Upper lobe of left lung (tissue), 6 donors: ENCODE measurements at regions not wholly inside any gene's neighbourhood (a gene's known extent, or its start where the extent isn't known, plus 50 kb on each side); places are given as distances from the start of the nearest gene placed in this dataset.

Source experiments
- ATAC-seq, 2 donors: fragments of 200-7000 bp; cut with Tn5 transposase; one replicate each; pipeline ENCODE4 v1.9.1; 2022; ENCODE audit warnings: mild to moderate bottlenecking in 2 of 2, moderate library complexity in 2 of 2; ENCODE audit not compliant: low FRiP score in 2 of 2
- DNase-seq, 2 donors: peaks; one replicate each; pipeline ENCODE4 v3.0.0-alpha.2; 2019 to 2020
- H3K27ac ChIP-seq, 4 donors: fragments of 200-600 bp; sonication (generic); one replicate each; pipeline ENCODE4 v1.5.1; 2016 to 2019
- H3K27me3 ChIP-seq, 4 donors: fragments of 200-600 bp; sonication (generic); one replicate each; pipeline ENCODE4 v1.5.1; 2017 to 2019
- H3K36me3 ChIP-seq, 4 donors: fragments of 200-600 bp; sonication (generic); one replicate each; pipeline ENCODE4 v1.5.1; 2016 to 2019
- H3K4me1 ChIP-seq, 4 donors: fragments of 200-600 bp; sonication (generic); one replicate each; pipeline ENCODE4 v1.5.1; 2018 to 2019
- H3K4me3 ChIP-seq, 4 donors: fragments of 200-600 bp; sonication (generic); one replicate each; pipeline ENCODE4 v1.5.1; 2017 to 2019; ENCODE audit warnings: mild to moderate bottlenecking in 2 of 4, moderate library complexity in 1 of 4
- H3K9me3 ChIP-seq, 4 donors: fragments of 200-600 bp; sonication (generic); one replicate each; pipeline ENCODE4 v1.5.1; 2018 to 2019
- EP300 ChIP-seq, 4 donors: sonication (generic); formaldehyde crosslinking; IDR thresholded peaks; one replicate each; pipeline ENCODE4 v1.5.1; 2017; ENCODE audit warnings: antibody characterized with exemption in 4 of 4, control low read depth in 2 of 4
- POLR2A ChIP-seq, 4 donors: fragments of 450-650 bp; IDR thresholded peaks; one replicate each; pipeline ENCODE4 v1.5.1; 2016 to 2017; ENCODE audit warnings: antibody characterized with exemption in 4 of 4, mild to moderate bottlenecking in 2 of 4
- POLR2AphosphoS5 ChIP-seq, 2 donors: sonication (generic); formaldehyde crosslinking; IDR thresholded peaks; one replicate each; pipeline ENCODE4 v1.5.1; 2017; ENCODE audit warnings: antibody characterized with exemption in 2 of 2
- WGBS, 2 donors: methylation state at CpG; one replicate each; pipeline ENCODE4 v1.1.5; 2017 to 2018; 5-methylcytosine and 5-hydroxymethylcytosine counted together
- TF ChIP-seq, protein P1 (sequence below), 6 experiments: fragments of 450-650 bp in 4 of 6; fragments of 200-600 bp in 2 of 6; sonication (generic) in 2 of 6; IDR thresholded peaks; one replicate each; pipeline ENCODE4 v1.5.1; 2016 to 2019; ENCODE audit warnings: antibody characterized with exemption in 6 of 6
- donor health status: DM: no; HTN: no; CAD: no; lungs with moderate emphysema.
- donor health status: DM: no; HTN: yes; CAD: no; lungs with severe emphysema.

GRCh38 chr1:112083487-112083886 is 94.0 kb upstream of the KCND3 start:
- no peaks in the 10 kb centered on the region for H3K36me3 ChIP-seq
- no peaks in the 10 kb centered on the region for H3K27me3 ChIP-seq
- DNase-seq (no peak), ATAC-seq (no peak)
- H3K4me1 ChIP-seq: no peaks in the 10 kb centered on the region
- no peak overlapping the region for H3K4me3 ChIP-seq
- no peaks in the 10 kb centered on the region for H3K9me3 ChIP-seq
- no peak overlapping the region for H3K27ac ChIP-seq
- TF ChIP-seq POLR2A (IDR thresholded peaks at IDR 0.05) (no peak), EP300 (IDR thresholded peaks at IDR 0.05) (no peak), POLR2AphosphoS5 (IDR thresholded peaks at IDR 0.05) (no peak)
- TF ChIP-seq, protein P1, sequence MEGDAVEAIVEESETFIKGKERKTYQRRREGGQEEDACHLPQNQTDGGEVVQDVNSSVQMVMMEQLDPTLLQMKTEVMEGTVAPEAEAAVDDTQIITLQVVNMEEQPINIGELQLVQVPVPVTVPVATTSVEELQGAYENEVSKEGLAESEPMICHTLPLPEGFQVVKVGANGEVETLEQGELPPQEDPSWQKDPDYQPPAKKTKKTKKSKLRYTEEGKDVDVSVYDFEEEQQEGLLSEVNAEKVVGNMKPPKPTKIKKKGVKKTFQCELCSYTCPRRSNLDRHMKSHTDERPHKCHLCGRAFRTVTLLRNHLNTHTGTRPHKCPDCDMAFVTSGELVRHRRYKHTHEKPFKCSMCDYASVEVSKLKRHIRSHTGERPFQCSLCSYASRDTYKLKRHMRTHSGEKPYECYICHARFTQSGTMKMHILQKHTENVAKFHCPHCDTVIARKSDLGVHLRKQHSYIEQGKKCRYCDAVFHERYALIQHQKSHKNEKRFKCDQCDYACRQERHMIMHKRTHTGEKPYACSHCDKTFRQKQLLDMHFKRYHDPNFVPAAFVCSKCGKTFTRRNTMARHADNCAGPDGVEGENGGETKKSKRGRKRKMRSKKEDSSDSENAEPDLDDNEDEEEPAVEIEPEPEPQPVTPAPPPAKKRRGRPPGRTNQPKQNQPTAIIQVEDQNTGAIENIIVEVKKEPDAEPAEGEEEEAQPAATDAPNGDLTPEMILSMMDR (IDR thresholded peaks at IDR 0.05): no peak
- 34 to 35% methylated on average over 3 of the region's 3 CpGs for WGBS, 2 donors

GRCh38 chr1:112092656-112093371 is 103.3 kb upstream of the KCND3 start:
- 23 to 27% methylated on average over 7 of the region's 7 CpGs for WGBS, 2 donors
- DNase-seq (no peak), ATAC-seq (no peak)
- Histone ChIP-seq H3K9me3 (no peaks in the 10 kb centered on the region), H3K4me3 (no peak overlapping the region), H3K4me1 (no peaks in the 10 kb centered on the region), H3K27me3 (no peaks in the 10 kb centered on the region), H3K36me3 (no peaks in the 10 kb centered on the region), H3K27ac (no peak overlapping the region)
- TF ChIP-seq EP300 (IDR thresholded peaks at IDR 0.05) (no peak), POLR2A (IDR thresholded peaks at IDR 0.05) (no peak), POLR2AphosphoS5 (IDR thresholded peaks at IDR 0.05) (no peak)
- TF ChIP-seq, protein P1 (IDR thresholded peaks at IDR 0.05): no peak

GRCh38 chr1:112093372-112093694 is 103.9 kb upstream of the KCND3 start:
- Histone ChIP-seq H3K36me3 (no peaks in the 10 kb centered on the region), H3K9me3 (no peaks in the 10 kb centered on the region), H3K27me3 (no peaks in the 10 kb centered on the region), H3K4me3 (no peak overlapping the region), H3K4me1 (no peaks in the 10 kb centered on the region), H3K27ac (no peak overlapping the region)
- ATAC-seq (no peak), DNase-seq (no peak)
- TF ChIP-seq, protein P1 (IDR thresholded peaks at IDR 0.05): no peak
- TF ChIP-seq POLR2AphosphoS5 (IDR thresholded peaks at IDR 0.05) (no peak), EP300 (IDR thresholded peaks at IDR 0.05) (no peak), POLR2A (IDR thresholded peaks at IDR 0.05) (no peak)
- 27 to 30% methylated on average over 1 of the region's 1 CpG for WGBS, 2 donors

GRCh38 chr1:112099979-112100378 is 110.5 kb upstream of the KCND3 start:
- Histone ChIP-seq H3K36me3 (no peaks in the 10 kb centered on the region), H3K27me3 (no peaks in the 10 kb centered on the region), H3K4me1 (no peaks in the 10 kb centered on the region), H3K27ac (no peak overlapping the region), H3K4me3 (no peak overlapping the region), H3K9me3 (no peaks in the 10 kb centered on the region)
- ATAC-seq (no peak), DNase-seq (no peak)
- WGBS, 2 donors: 85 to 90% methylated on average over 2 of the region's 2 CpGs
- TF ChIP-seq EP300 (IDR thresholded peaks at IDR 0.05) (no peak), POLR2AphosphoS5 (IDR thresholded peaks at IDR 0.05) (no peak), POLR2A (IDR thresholded peaks at IDR 0.05) (no peak)
- TF ChIP-seq, protein P1 (IDR thresholded peaks at IDR 0.05): no peak

GRCh38 chr1:112105557-112105956 is 116.1 kb upstream of the KCND3 start:
- H3K36me3 ChIP-seq: no peaks in the 10 kb centered on the region
- WGBS, 2 donors: 88% methylated on average over 1 of the region's 1 CpG
- TF ChIP-seq POLR2AphosphoS5 (IDR thresholded peaks at IDR 0.05): no peak
- no peak overlapping the region for H3K4me3 ChIP-seq
- H3K27ac ChIP-seq: no peak overlapping the region
- H3K4me1 ChIP-seq: peaks cover 0 to 5% (median 3%) of the 10 kb centered on the region in 4 donors
- H3K9me3 ChIP-seq: peaks cover 0 to 6% (median 2%) of the 10 kb centered on the region in 4 donors
- H3K27me3 ChIP-seq: no peaks in the 10 kb centered on the region
- DNase-seq: no peak
- ATAC-seq: no peak
